PC-3 (cell line): ENCODE measurements at regions not wholly inside any gene's neighbourhood (a gene's known extent, or its start where the extent isn't known, plus 50 kb on each side); places are given as distances from the start of the nearest gene placed in this dataset.

ENCODE experiments used
- ATAC-seq: fragments of 200-7000 bp; cut with Tn5 transposase; 2 replicates; pipeline ENCODE4 v1.9.1; 2020; ENCODE audit warnings: mild to moderate bottlenecking, moderate library complexity
- BruUV-seq: library from RNA; stranded (reverse); fragments of 400-500 nt; replicated peaks from 2 replicates; lab custom pipeline; 2021; lab: Mats Ljungman, UMichigan
- CTCF ChIA-PET: fragments of 300-600 bp; sonication (Branson Sonifier 250); formaldehyde crosslinking; loops from one replicate; lab custom pipeline; 2022; ENCODE audit warnings: antibody characterized with exemption; lab: Charles Lee
- POLR2A ChIA-PET: fragments of 300-600 bp; sonication (Branson Sonifier 250); formaldehyde crosslinking; loops from one replicate; lab custom pipeline; 2022; ENCODE audit warnings: antibody characterized with exemption; ENCODE audit not compliant: unreplicated experiment; lab: Charles Lee
- DNase-seq: peaks from one replicate; pipeline ENCODE4 v3.0.0-alpha.2; 2015
- H2AFZ ChIP-seq: fragments of 300-600 bp; sonication (generic); 2 replicates; pipeline ENCODE4 v1.6.0; 2016; ENCODE audit warnings: antibody characterized with exemption, low read length
- H3F3A ChIP-seq: fragments of 300-600 bp; sonication (generic); one replicate; pipeline ENCODE4 v1.6.0; 2017; ENCODE audit warnings: antibody characterized with exemption, low read length, control low read depth, mild to moderate bottlenecking; ENCODE audit not compliant: unreplicated experiment
- H3K27ac ChIP-seq: fragments of 300-600 bp; sonication (generic); 2 replicates; pipeline ENCODE4 v1.5.1; 2016; ENCODE audit warnings: mild to moderate bottlenecking, low read length
- H3K27me3 ChIP-seq: fragments of 300-600 bp; sonication (generic); 2 replicates; pipeline ENCODE4 v1.6.1; 2016; ENCODE audit warnings: low read length, mixed read lengths
- H3K36me3 ChIP-seq: fragments of 300-600 bp; sonication (generic); 2 replicates; pipeline ENCODE4 v1.6.1; 2016; ENCODE audit warnings: low read depth, mixed run types, low read length, mixed read lengths
- H3K4me1 ChIP-seq: fragments of 300-600 bp; sonication (generic); 2 replicates; pipeline ENCODE4 v1.5.1; 2016; ENCODE audit warnings: low read length; ENCODE audit not compliant: insufficient read depth
- H3K4me2 ChIP-seq: fragments of 300-600 bp; sonication (generic); 2 replicates; pipeline ENCODE4 v1.6.0; 2016; ENCODE audit warnings: low read length
- H3K4me3 ChIP-seq: fragments of 300-600 bp; sonication (generic); 2 replicates; pipeline ENCODE4 v1.5.1; 2016; ENCODE audit warnings: mild to moderate bottlenecking, low read length, mixed read lengths
- H3K79me2 ChIP-seq: fragments of 300-600 bp; sonication (generic); 2 replicates; pipeline ENCODE4 v1.6.1; 2017; ENCODE audit warnings: low read length, mixed read lengths
- H3K9ac ChIP-seq: fragments of 300-600 bp; sonication (generic); 2 replicates; pipeline ENCODE4 v1.6.0; 2016; ENCODE audit warnings: mild to moderate bottlenecking, low read length
- H3K9me2 ChIP-seq: fragments of 300-600 bp; sonication (generic); replicated peaks from 2 replicates; pipeline ENCODE4 v1.6.1; 2016; ENCODE audit warnings: mixed run types, low read length, mixed read lengths
- H3K9me3 ChIP-seq: fragments of 300-600 bp; sonication (generic); 2 replicates; pipeline ENCODE4 v1.6.1; 2016; ENCODE audit warnings: low read length, mixed read lengths
- H4K20me1 ChIP-seq: fragments of 300-600 bp; sonication (generic); 2 replicates; pipeline ENCODE4 v1.6.1; 2016; ENCODE audit warnings: low read length, mixed read lengths
- EZH2 ChIP-seq: fragments of 300-600 bp; sonication (generic); IDR thresholded peaks from one replicate; pipeline ENCODE4 v1.6.1; 2017; ENCODE audit warnings: antibody characterized with exemption, mild to moderate bottlenecking, low read length; ENCODE audit not compliant: unreplicated experiment
- EZH2phosphoT487 ChIP-seq: fragments of 300-600 bp; sonication (generic); IDR thresholded peaks from 2 replicates; pipeline ENCODE4 v1.6.1; 2018; ENCODE audit warnings: mild to moderate bottlenecking, antibody characterized with exemption, low read length, borderline replicate concordance
- intact Hi-C: fragments of 100-400 bp; cut with micrococcal nuclease; formaldehyde crosslinking; loops from 2 replicates; pipeline ENCODE4 v1.9.0; 2023
- TF ChIP-seq, protein P1 (sequence below): fragments of 300-600 bp; sonication (generic); conservative IDR thresholded peaks from 2 replicates; pipeline ENCODE4 v1.5.1; 2017; ENCODE audit warnings: antibody characterized with exemption, low read depth, mild to moderate bottlenecking, low read length

DNA sequence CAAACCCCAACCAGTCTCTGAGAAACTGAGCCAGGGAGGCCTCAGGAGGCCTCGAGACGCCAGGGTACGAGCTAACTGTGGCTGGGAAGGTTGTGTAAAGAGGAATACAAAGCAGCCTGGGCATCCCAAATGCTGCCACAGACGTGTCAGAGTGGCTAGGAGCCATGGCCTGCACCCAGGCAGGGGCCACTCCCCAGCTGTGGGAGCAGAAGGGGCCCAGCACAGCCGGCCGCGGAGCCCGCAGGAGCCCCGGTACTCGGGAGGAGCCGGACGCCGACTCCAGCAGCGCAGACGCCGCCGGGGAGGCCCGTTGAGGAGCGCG lies 349.8 kb upstream of the B3GAT1 start:
- Histone ChIP-seq H3K9me2 (no peaks in the 10 kb centered on the region), H3K9me3 (peaks cover 7% of the 10 kb centered on the region), H3K4me2 (peak overlapping the region; percentile 83), H4K20me1 (no peaks in the 10 kb centered on the region), H3F3A (no peaks in the 10 kb centered on the region), H3K36me3 (peaks cover 13% of the 10 kb centered on the region; the same call in 1 of the 2 replicates), H3K27ac (peak overlapping the region; percentile 56), H3K4me3 (peak overlapping the region; percentile 73), H2AFZ (peak overlapping the region; percentile 82), H3K79me2 (peaks cover 12% of the 10 kb centered on the region; the same call in 1 of the 2 replicates), H3K27me3 (no peaks in the 10 kb centered on the region), H3K9ac (peak overlapping the region; percentile 70), H3K4me1 (peaks cover 12% of the 10 kb centered on the region; the same call in 1 of the 2 replicates)
- ChIA-PET POLR2A (no interaction called here), CTCF (no interaction called here)
- no TSS peak for BruUV-seq
- no peak for DNase-seq
- TF ChIP-seq EZH2phosphoT487: no peak
- TF ChIP-seq, protein P1, sequence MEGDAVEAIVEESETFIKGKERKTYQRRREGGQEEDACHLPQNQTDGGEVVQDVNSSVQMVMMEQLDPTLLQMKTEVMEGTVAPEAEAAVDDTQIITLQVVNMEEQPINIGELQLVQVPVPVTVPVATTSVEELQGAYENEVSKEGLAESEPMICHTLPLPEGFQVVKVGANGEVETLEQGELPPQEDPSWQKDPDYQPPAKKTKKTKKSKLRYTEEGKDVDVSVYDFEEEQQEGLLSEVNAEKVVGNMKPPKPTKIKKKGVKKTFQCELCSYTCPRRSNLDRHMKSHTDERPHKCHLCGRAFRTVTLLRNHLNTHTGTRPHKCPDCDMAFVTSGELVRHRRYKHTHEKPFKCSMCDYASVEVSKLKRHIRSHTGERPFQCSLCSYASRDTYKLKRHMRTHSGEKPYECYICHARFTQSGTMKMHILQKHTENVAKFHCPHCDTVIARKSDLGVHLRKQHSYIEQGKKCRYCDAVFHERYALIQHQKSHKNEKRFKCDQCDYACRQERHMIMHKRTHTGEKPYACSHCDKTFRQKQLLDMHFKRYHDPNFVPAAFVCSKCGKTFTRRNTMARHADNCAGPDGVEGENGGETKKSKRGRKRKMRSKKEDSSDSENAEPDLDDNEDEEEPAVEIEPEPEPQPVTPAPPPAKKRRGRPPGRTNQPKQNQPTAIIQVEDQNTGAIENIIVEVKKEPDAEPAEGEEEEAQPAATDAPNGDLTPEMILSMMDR: no peak
- ATAC-seq: no peak
- intact Hi-C loops: no loop called here

GRCh38 chr11:134761386-134761785 lies 349.3 kb upstream of the B3GAT1 start:
- H3K4me3 ChIP-seq: peak overlapping the region; percentile 73
- H3K79me2 ChIP-seq: peaks cover 12% of the 10 kb centered on the region; the same call in 1 of the 2 replicates
- H3K4me1 ChIP-seq: peaks cover 12% of the 10 kb centered on the region; the same call in 1 of the 2 replicates
- H3K27me3 ChIP-seq: no peaks in the 10 kb centered on the region
- ChIA-PET POLR2A (no interaction called here), CTCF (no interaction called here)
- H3K9me3 ChIP-seq: 0 out of 2 replicates have a peak, but pooled peaks cover 2% of the 10 kb centered on the region
- ATAC-seq (no peak), DNase-seq (no peak)
- H3K9me2 ChIP-seq: no peaks in the 10 kb centered on the region
- intact Hi-C loops: no loop called here
- H3K9ac ChIP-seq: 0 out of 2 replicates have a peak overlapping the region, but pooled peaks have one; percentile 70
- no peaks in the 10 kb centered on the region for H3F3A ChIP-seq
- BruUV-seq: TSS peak; percentile 68
- no peaks in the 10 kb centered on the region for H4K20me1 ChIP-seq
- H3K27ac ChIP-seq: no peak overlapping the region
- H2AFZ ChIP-seq: peak overlapping the region; percentile 82
- TF ChIP-seq EZH2phosphoT487 (no peak), EZH2 (no peak)
- TF ChIP-seq, protein P1: no peak
- H3K36me3 ChIP-seq: 0 out of 2 replicates have a peak, but pooled peaks cover 10% of the 10 kb centered on the region
- H3K4me2 ChIP-seq: peak overlapping the region; percentile 83

- no TSS peak for BruUV-seq
- Histone ChIP-seq H4K20me1 (no peaks in the 10 kb centered on the region), H3K4me1 (peaks cover 12% of the 10 kb centered on the region; the same call in 1 of the 2 replicates), H3K4me2 (no peak overlapping the region; the same call in 1 of the 2 replicates), H3K9ac (no peak overlapping the region), H3K36me3 (0 out of 2 replicates have a peak, but pooled peaks cover 7% of the 10 kb centered on the region), H3K4me3 (no peak overlapping the region), H3K27ac (no peak overlapping the region), H3F3A (no peaks in the 10 kb centered on the region), H3K9me3 (0 out of 2 replicates have a peak, but pooled peaks cover under 1% of the 10 kb centered on the region), H2AFZ (no peak overlapping the region), H3K27me3 (no peaks in the 10 kb centered on the region), H3K9me2 (no peaks in the 10 kb centered on the region), H3K79me2 (peaks cover 12% of the 10 kb centered on the region; the same call in 1 of the 2 replicates)
- DNase-seq (no peak), ATAC-seq (no peak)
- ChIA-PET CTCF (no interaction called here), POLR2A (no interaction called here)
- intact Hi-C loops: no loop called here
- TF ChIP-seq EZH2: no peak
- TF ChIP-seq, protein P1: no peak
- TF ChIP-seq EZH2phosphoT487: no peak
Measured at GRCh38 chr11:134760957-134761356, 348.9 kb upstream of the B3GAT1 start.
